Stomach (tissue), 4 donors: ENCODE measurements at regions not wholly inside any gene's neighbourhood (a gene's known extent, or its start where the extent isn't known, plus 50 kb on each side); places are given as distances from the start of the nearest gene placed in this dataset.

Experiments
- EP300 ChIP-seq: sonication (generic); formaldehyde crosslinking; IDR thresholded peaks from one replicate; pipeline ENCODE4 v1.6.1; 2017; ENCODE audit warnings: antibody characterized with exemption
- POLR2A ChIP-seq, 4 donors: fragments of 450-650 bp; IDR thresholded peaks; one replicate each; pipeline ENCODE4 v1.6.1; 2016; ENCODE audit warnings: antibody characterized with exemption in 4 of 4, control low read depth in 2 of 4, mild to moderate bottlenecking in 1 of 4, moderate library complexity in 1 of 4
- POLR2AphosphoS5 ChIP-seq, 3 donors: sonication (generic); formaldehyde crosslinking; IDR thresholded peaks; one replicate each; pipeline ENCODE4 v1.6.1; 2016; ENCODE audit warnings: antibody characterized with exemption in 3 of 3
- TF ChIP-seq, protein P1 (sequence below), 7 experiments: fragments of 450-650 bp in 4 of 7; fragments of 200-600 bp in 3 of 7; sonication (generic) in 3 of 7; IDR thresholded peaks; one replicate each; pipeline ENCODE4 v1.5.1; 2016 to 2019; ENCODE audit warnings: antibody characterized with exemption in 7 of 7, control low read depth in 2 of 7, mild to moderate bottlenecking in 1 of 7

DNA sequence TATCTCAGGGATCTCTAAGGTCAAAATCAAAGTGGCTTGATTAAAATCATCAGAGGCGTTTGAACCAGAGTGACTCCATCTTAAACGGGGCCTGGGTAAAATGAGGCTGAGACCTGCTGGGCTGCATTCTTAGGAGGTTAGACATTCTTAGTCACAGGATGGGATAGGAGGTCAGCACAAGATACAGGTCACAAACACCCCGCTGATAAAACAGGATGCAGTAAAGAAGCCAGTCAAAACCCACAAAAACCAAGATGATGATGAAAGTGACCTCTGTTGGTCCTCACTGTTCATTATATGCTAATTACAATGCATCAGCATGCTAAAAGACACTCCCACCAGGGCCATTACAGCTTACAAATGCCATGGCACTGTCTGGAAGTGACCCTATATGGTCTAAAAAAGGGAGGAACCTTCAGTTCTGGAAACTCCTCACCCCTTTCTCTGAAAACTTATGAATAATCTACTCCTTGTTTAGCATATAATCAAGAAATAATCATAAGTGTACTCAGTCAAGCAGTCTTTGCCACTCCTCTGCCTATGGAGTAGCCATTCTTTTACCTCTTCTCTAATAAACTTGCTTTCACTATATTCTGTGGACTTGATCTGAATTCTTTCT is 143.3 kb upstream of the SLCO3A1 start:
- TF ChIP-seq, protein P1, sequence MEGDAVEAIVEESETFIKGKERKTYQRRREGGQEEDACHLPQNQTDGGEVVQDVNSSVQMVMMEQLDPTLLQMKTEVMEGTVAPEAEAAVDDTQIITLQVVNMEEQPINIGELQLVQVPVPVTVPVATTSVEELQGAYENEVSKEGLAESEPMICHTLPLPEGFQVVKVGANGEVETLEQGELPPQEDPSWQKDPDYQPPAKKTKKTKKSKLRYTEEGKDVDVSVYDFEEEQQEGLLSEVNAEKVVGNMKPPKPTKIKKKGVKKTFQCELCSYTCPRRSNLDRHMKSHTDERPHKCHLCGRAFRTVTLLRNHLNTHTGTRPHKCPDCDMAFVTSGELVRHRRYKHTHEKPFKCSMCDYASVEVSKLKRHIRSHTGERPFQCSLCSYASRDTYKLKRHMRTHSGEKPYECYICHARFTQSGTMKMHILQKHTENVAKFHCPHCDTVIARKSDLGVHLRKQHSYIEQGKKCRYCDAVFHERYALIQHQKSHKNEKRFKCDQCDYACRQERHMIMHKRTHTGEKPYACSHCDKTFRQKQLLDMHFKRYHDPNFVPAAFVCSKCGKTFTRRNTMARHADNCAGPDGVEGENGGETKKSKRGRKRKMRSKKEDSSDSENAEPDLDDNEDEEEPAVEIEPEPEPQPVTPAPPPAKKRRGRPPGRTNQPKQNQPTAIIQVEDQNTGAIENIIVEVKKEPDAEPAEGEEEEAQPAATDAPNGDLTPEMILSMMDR (IDR thresholded peaks at IDR 0.05), result no peak
- TF ChIP-seq POLR2AphosphoS5 (IDR thresholded peaks at IDR 0.05) (no peak), POLR2A (IDR thresholded peaks at IDR 0.05) (no peak), EP300 (no peak)
